Cardiac septum (tissue), 1 donor: ENCODE measurements at regions not wholly inside any gene's neighbourhood (a gene's known extent, or its start where the extent isn't known, plus 50 kb on each side); places are given as distances from the start of the nearest gene placed in this dataset.

Source experiments
- DNase-seq: peaks from one replicate; pipeline ENCODE4 v3.0.0-alpha.2; 2020; ENCODE audit warnings: low spot score
- intact Hi-C: fragments of 100-400 bp; cut with DNase I; formaldehyde crosslinking; loops from one replicate; pipeline ENCODE4 v1.14.0; 2022
- donor health status: DM: no; HTN: no; CAD: no.

- intact Hi-C loops = no loop called here
- no peak for DNase-seq
Measured at GRCh38 chr7:142698429-142698828, 50.8 kb upstream of the PRSS1 start.

GRCh38 chr7:142697270-142697669 is 52.0 kb upstream of the PRSS1 start:
- no peak for DNase-seq
- intact Hi-C loops = no loop called here

GRCh38 chr7:142696456-142697179 is 52.7 kb upstream of the PRSS1 start:
- intact Hi-C loops = no loop called here
- DNase-seq = no peak

- no peak for DNase-seq
- intact Hi-C loops = loop anchor here (5.0 kb wide), 1 partner anchor 88 kb away; no protein-coding TSS in a partner anchor
Measured at GRCh38 chr7:142693911-142694310, 55.4 kb upstream of the PRSS1 start.

GRCh38 chr7:142690554-142691182 is 58.6 kb upstream of the PRSS1 start:
- no peak for DNase-seq
- intact Hi-C loops = loop anchor here (5.0 kb wide), 1 partner anchor 92 kb away; no protein-coding TSS in a partner anchor

GRCh38 chr7:142689439-142690120 is 59.7 kb upstream of the PRSS1 start:
- DNase-seq = no peak
- intact Hi-C loops = loop anchor here (5.0 kb wide), 1 partner anchor 93 kb away; no protein-coding TSS in a partner anchor

GRCh38 chr7:142685877-142686508 is 63.3 kb upstream of the PRSS1 start:
- no peak for DNase-seq
- intact Hi-C loops = no loop called here

- intact Hi-C loops = no loop called here
- no peak for DNase-seq
Measured at GRCh38 chr7:142681314-142682092, 67.8 kb upstream of the PRSS1 start.

- intact Hi-C loops = no loop called here
- no peak for DNase-seq
Measured at GRCh38 chr7:142671506-142671905, 77.8 kb upstream of the PRSS1 start.

- DNase-seq = no peak
- intact Hi-C loops = no loop called here
Measured at GRCh38 chr7:142670511-142670910, 78.8 kb upstream of the PRSS1 start.

- intact Hi-C loops = loop anchor here (2.0 kb wide), 1 partner anchor 114 kb away; no protein-coding TSS in a partner anchor
- no peak for DNase-seq
Measured at GRCh38 chr7:142669074-142669654, 80.1 kb upstream of the PRSS1 start.

- DNase-seq = no peak
- intact Hi-C loops = loop anchor here (2.0 kb wide), 1 partner anchor 114 kb away; no protein-coding TSS in a partner anchor
Measured at GRCh38 chr7:142668495-142668894, 80.8 kb upstream of the PRSS1 start.

- intact Hi-C loops = no loop called here
- DNase-seq = no peak
Measured at GRCh38 chr7:142657376-142657775, 91.9 kb upstream of the PRSS1 start.

GRCh38 chr7:142654398-142654797 is 94.9 kb upstream of the PRSS1 start:
- DNase-seq = no peak
- intact Hi-C loops = no loop called here

- no peak for DNase-seq
- intact Hi-C loops = no loop called here
Measured at GRCh38 chr7:142647749-142648148, 101.5 kb upstream of the PRSS1 start.

- intact Hi-C loops = no loop called here
- no peak for DNase-seq
Measured at GRCh38 chr7:142646386-142647140, 102.7 kb upstream of the PRSS1 start.

- intact Hi-C loops = no loop called here
Measured at GRCh38 chr7:142645777-142646176, 103.5 kb upstream of the PRSS1 start.

GRCh38 chr7:142642316-142642715 is 107.0 kb upstream of the PRSS1 start:
- no peak for DNase-seq
- intact Hi-C loops = no loop called here

More at GRCh38 chr7:142645777-142646176, 103.5 kb upstream of the PRSS1 start:
- DNase-seq = no peak
